Skeletal muscle satellite cell (primary cell): ENCODE measurements at regions not wholly inside any gene's neighbourhood (a gene's known extent, or its start where the extent isn't known, plus 50 kb on each side); places are given as distances from the start of the nearest gene placed in this dataset.
A peak's percentile ranks its signal among the peaks of the same experiment; 100 is the strongest.
"Not testable (repeated sequence)": the region's sequence is repeated elsewhere in the genome, so short reads cannot be mapped to it uniquely, and the experiment has no call there.

Experiments
- H3K27me3 ChIP-seq: 2 replicates; pipeline ENCODE4 v1.7.0; 2013; ENCODE audit warnings: low read length; ENCODE audit not compliant: control insufficient read depth, insufficient read depth
- H3K36me3 ChIP-seq: 2 replicates; pipeline ENCODE4 v1.7.0; 2013; ENCODE audit warnings: mild to moderate bottlenecking, control low read depth, low read length; ENCODE audit not compliant: insufficient read depth
- H3K4me1 ChIP-seq: 2 replicates; pipeline ENCODE4 v1.7.0; 2013; ENCODE audit warnings: low read length; ENCODE audit not compliant: control insufficient read depth, insufficient read depth
- H3K4me2 ChIP-seq: 2 replicates; pipeline ENCODE4 v1.7.0; 2013; ENCODE audit warnings: mild to moderate bottlenecking, low read length
- H3K4me3 ChIP-seq: 2 replicates; pipeline ENCODE4 v1.7.0; 2013; ENCODE audit warnings: low read length
- H3K9ac ChIP-seq: 2 replicates; pipeline ENCODE4 v1.7.0; 2013; ENCODE audit warnings: mild to moderate bottlenecking, low read depth, low read length, moderate library complexity
- H3K9me3 ChIP-seq: replicated peaks from 2 replicates; pipeline ENCODE4 v1.7.0; 2013; ENCODE audit warnings: mild to moderate bottlenecking, control low read depth, low read length

- H3K4me1 ChIP-seq = peaks cover 53% of the 10 kb centered on the region
- H3K27me3 ChIP-seq = no peaks in the 10 kb centered on the region
- H3K9me3 ChIP-seq = no peaks in the 10 kb centered on the region
- H3K36me3 ChIP-seq = peaks cover 4% of the 10 kb centered on the region
- H3K9ac ChIP-seq = no peak overlapping the region
- H3K4me2 ChIP-seq = no peak overlapping the region
- H3K4me3 ChIP-seq = no peak overlapping the region
Observed at GRCh38 chr9:752681-753200, 88.8 kb upstream of the DMRT1 start.

- not testable (repeated sequence) for H3K4me2 ChIP-seq, H3K36me3 ChIP-seq, H3K4me3 ChIP-seq, H3K9me3 ChIP-seq, H3K9ac ChIP-seq, H3K27me3 ChIP-seq
- peaks cover 52% of the 10 kb centered on the region for H3K4me1 ChIP-seq
Observed at GRCh38 chr9:753734-754133, 87.8 kb upstream of the DMRT1 start.

GRCh38 chr9:754150-754931, 87.2 kb upstream of the DMRT1 start:
- Histone ChIP-seq H3K4me3 (no peak overlapping the region), H3K4me1 (peaks cover 46% of the 10 kb centered on the region), H3K9me3 (no peaks in the 10 kb centered on the region), H3K9ac (no peak overlapping the region), H3K36me3 (no peaks in the 10 kb centered on the region), H3K27me3 (no peaks in the 10 kb centered on the region), H3K4me2 (no peak overlapping the region)

GRCh38 chr9:755454-756381, 85.8 kb upstream of the DMRT1 start:
- H3K4me1 ChIP-seq = peaks cover 32% of the 10 kb centered on the region
- no peaks in the 10 kb centered on the region for H3K27me3 ChIP-seq
- peak overlapping the region; percentile 24 for H3K4me3 ChIP-seq
- H3K9me3 ChIP-seq = no peaks in the 10 kb centered on the region
- peak overlapping the region; percentile 40 for H3K9ac ChIP-seq
- H3K4me2 ChIP-seq = peak overlapping the region; percentile 58
- H3K36me3 ChIP-seq = no peaks in the 10 kb centered on the region

DNA sequence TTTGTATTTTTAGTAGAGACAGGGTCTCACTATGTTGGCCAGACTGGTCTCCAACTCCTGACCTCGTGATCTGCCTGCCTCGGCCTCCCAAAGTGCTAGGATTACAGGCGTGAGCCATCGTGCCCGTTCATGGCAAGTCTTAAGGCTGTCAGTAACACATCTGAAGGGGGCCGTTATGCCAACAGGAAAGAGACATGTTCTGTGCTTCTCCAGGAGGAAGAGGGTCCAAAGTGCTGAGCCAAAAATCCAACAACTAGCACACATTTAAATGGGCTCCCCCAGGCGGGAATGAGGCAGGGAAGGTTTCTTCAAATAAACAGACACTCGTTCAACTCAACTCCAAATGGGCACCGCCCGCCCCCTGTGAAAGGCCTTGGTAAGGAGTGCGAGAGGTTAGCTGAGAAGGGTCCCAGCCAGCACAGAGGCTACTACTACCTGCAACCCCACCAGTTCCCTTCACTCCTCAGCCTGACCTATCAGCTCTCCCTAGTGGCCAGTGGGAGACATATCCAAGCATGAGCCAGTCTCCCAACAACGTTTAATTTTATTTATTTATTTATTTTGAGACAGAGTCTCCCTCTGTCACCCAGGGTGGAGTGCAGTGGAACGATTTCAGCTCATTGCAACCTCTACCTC, 84.1 kb upstream of the DMRT1 start:
- no peaks in the 10 kb centered on the region for H3K36me3 ChIP-seq

DNA sequence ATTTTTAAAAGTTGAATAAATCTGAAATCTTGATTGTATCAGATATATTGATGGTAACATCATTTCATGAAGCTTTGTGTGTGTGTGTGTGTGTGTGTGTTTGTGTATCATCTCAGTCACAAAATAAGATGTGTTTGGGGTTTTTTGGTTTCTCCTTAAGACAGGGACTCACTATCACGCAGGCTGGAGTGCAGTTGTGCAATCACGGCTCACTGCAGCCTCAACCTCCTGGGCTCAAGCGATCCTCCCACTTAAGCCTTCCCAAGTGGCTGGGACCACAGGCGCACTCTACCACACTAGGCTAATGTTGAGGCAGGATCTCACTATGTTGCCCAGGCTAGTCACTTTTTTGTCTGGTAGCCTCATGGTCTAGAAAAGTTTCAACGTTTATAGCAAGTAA, 83.4 kb upstream of the DMRT1 start:
- peaks cover 22% of the 10 kb centered on the region for H3K4me1 ChIP-seq
- H3K4me2 ChIP-seq = no peak overlapping the region
- H3K27me3 ChIP-seq = no peaks in the 10 kb centered on the region
- no peaks in the 10 kb centered on the region for H3K9me3 ChIP-seq
- H3K36me3 ChIP-seq = no peaks in the 10 kb centered on the region
- no peak overlapping the region for H3K9ac ChIP-seq
- H3K4me3 ChIP-seq = no peak overlapping the region

More for the DNA sequence above, 84.1 kb upstream of the DMRT1 start:
- Histone ChIP-seq H3K4me3 (no peak overlapping the region), H3K27me3 (no peaks in the 10 kb centered on the region), H3K4me2 (no peak overlapping the region), H3K9ac (no peak overlapping the region), H3K9me3 (no peaks in the 10 kb centered on the region), H3K4me1 (peaks cover 26% of the 10 kb centered on the region)

DNA sequence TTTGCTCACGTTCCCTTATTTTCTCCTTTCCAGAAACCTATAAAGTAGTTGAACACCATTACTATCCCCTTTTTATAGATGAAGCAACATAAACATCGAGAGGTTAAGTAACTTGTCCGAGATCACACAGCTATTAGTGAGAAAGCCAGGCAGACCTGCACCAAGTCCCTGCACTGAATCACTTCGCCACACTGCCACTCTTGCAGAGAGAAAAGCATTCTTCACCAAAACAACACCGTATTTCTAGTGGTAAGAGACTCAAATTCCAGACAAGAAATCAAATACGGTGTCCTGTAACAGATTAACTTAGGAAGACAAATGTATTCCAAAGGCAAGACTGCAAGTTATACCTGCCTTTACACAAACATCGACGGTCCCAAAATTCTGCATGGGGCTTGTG, 82.0 kb upstream of the DMRT1 start:
- H3K4me3 ChIP-seq = no peak overlapping the region
- no peaks in the 10 kb centered on the region for H3K36me3 ChIP-seq
- no peak overlapping the region for H3K4me2 ChIP-seq
- H3K9me3 ChIP-seq = no peaks in the 10 kb centered on the region
- no peak overlapping the region for H3K9ac ChIP-seq
- H3K27me3 ChIP-seq = no peaks in the 10 kb centered on the region
- H3K4me1 ChIP-seq = peaks cover 22% of the 10 kb centered on the region

- Histone ChIP-seq H3K4me3 (no peak overlapping the region), H3K36me3 (no peaks in the 10 kb centered on the region), H3K9ac (no peak overlapping the region), H3K27me3 (peaks cover 2% of the 10 kb centered on the region), H3K4me2 (no peak overlapping the region), H3K4me1 (peaks cover 19% of the 10 kb centered on the region), H3K9me3 (no peaks in the 10 kb centered on the region)
Observed at GRCh38 chr9:759983-760736, 81.3 kb upstream of the DMRT1 start.

DNA sequence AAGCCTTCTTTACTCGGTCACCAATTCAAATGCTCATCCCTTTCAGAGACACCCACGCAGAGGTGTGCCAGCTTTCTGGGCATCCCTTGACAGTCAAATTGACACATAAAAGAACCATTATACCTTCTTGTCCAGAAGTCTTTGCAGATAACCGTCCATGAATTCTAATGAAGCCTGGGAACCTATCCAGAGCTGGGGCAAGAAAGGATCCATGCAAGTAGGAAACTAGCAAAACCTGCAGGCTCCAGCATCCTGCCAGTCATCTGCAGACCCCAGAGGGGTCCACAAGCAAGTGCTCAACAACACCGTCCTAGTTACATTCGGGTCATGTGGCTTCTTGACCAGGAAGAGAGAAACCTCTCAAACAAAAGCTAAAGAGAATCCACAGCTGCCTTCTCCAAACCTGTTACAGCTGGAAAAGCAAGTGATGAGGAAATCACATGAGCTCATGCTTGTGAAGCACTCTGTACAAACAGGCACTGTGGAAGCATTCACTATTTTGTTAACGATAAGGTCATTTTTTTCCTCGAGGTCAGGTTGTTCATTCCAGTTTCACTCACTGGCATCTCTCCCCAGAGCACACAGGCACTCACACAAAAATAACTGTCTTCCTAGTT, 80.2 kb upstream of the DMRT1 start:
- peaks cover 10% of the 10 kb centered on the region for H3K27me3 ChIP-seq
- H3K9ac ChIP-seq = no peak overlapping the region
- H3K4me3 ChIP-seq = no peak overlapping the region

GRCh38 chr9:761793-762560, 79.5 kb upstream of the DMRT1 start:
- H3K9me3 ChIP-seq = no peaks in the 10 kb centered on the region
- H3K4me2 ChIP-seq = no peak overlapping the region
- H3K4me1 ChIP-seq = peaks cover 8% of the 10 kb centered on the region
- H3K27me3 ChIP-seq = peaks cover 13% of the 10 kb centered on the region
- no peaks in the 10 kb centered on the region for H3K36me3 ChIP-seq
- H3K9ac ChIP-seq = no peak overlapping the region
- no peak overlapping the region for H3K4me3 ChIP-seq

More for the DNA sequence above, 80.2 kb upstream of the DMRT1 start:
- no peak overlapping the region for H3K4me2 ChIP-seq
- no peaks in the 10 kb centered on the region for H3K9me3 ChIP-seq
- peaks cover 8% of the 10 kb centered on the region for H3K4me1 ChIP-seq
- no peaks in the 10 kb centered on the region for H3K36me3 ChIP-seq
